Cardiac muscle cell (in vitro differentiated cells and primary cell): ENCODE measurements at regions not wholly inside any gene's neighbourhood (a gene's known extent, or its start where the extent isn't known, plus 50 kb on each side); places are given as distances from the start of the nearest gene placed in this dataset.
"Not testable (repeated sequence)": the region's sequence is repeated elsewhere in the genome, so short reads cannot be mapped to it uniquely, and the experiment has no call there.

ENCODE experiments used
- DNase-seq, 2 donors: peaks; one replicate each; pipeline versions ENCODE4 v3.0.0 to v3.0.0-alpha.2; 2010 to 2017; ENCODE audit warnings: low read depth in 1 of 2, low spot score in 1 of 2
- H3K27ac ChIP-seq: fragments of 200-600 bp; sonication (generic); 2 replicates; pipeline ENCODE4 v1.5.1; 2016
- H3K27me3 ChIP-seq: fragments of 200-600 bp; sonication (generic); 2 replicates; pipeline ENCODE4 v1.6.0; 2016; ENCODE audit warnings: control low read depth
- H3K36me3 ChIP-seq: fragments of 200-600 bp; sonication (generic); 2 replicates; pipeline ENCODE4 v1.5.1; 2016; ENCODE audit warnings: control low read depth
- H3K4me1 ChIP-seq: fragments of 200-600 bp; sonication (generic); 2 replicates; pipeline ENCODE4 v1.8.1; 2017; ENCODE audit warnings: low read depth, mild to moderate bottlenecking, mixed run types
- H3K4me3 ChIP-seq: fragments of 200-600 bp; sonication (generic); 2 replicates; pipeline ENCODE4 v1.5.1; 2016; ENCODE audit warnings: mild to moderate bottlenecking
- H3K9me3 ChIP-seq: fragments of 200-600 bp; sonication (generic); 2 replicates; pipeline ENCODE4 v1.5.1; 2017; ENCODE audit warnings: low read depth, mild to moderate bottlenecking, control low read depth
- TF ChIP-seq, protein P1 (sequence below): IDR thresholded peaks from 2 replicates; pipeline ENCODE4 v1.5.1; 2012; ENCODE audit warnings: low read depth, mild to moderate bottlenecking, low read length

DNA sequence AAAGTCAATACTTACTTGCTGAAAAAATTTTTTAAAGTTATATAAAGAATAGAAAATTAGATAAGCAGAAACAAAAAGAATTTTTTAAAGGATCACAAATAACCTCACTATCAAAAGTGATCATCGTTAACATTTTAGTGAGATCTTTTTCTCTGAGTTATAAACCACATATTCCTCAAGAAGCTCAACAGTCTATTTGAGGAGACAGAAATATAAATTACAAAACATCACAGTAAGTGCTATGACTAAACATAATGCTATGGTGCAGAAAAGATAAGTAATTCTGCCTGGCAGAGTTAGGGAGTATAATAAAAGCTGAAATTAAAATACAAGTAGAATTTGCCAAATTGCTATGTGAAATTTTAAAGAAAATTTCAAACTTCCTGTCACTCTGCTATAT, 226.7 kb downstream of the LMBRD1 start:
- no peak overlapping the region for H3K27ac ChIP-seq
- no peak for DNase-seq

GRCh38 chr6:69560597-69560996, 236.2 kb downstream of the LMBRD1 start:
- H3K27me3 ChIP-seq, H3K27ac ChIP-seq, DNase-seq, H3K4me3 ChIP-seq, H3K4me1 ChIP-seq, H3K9me3 ChIP-seq, H3K36me3 ChIP-seq: not testable (repeated sequence)

More for the DNA sequence above, 226.7 kb downstream of the LMBRD1 start:
- no peaks in the 10 kb centered on the region for H3K9me3 ChIP-seq
- no peaks in the 10 kb centered on the region for H3K36me3 ChIP-seq
- TF ChIP-seq, protein P1, sequence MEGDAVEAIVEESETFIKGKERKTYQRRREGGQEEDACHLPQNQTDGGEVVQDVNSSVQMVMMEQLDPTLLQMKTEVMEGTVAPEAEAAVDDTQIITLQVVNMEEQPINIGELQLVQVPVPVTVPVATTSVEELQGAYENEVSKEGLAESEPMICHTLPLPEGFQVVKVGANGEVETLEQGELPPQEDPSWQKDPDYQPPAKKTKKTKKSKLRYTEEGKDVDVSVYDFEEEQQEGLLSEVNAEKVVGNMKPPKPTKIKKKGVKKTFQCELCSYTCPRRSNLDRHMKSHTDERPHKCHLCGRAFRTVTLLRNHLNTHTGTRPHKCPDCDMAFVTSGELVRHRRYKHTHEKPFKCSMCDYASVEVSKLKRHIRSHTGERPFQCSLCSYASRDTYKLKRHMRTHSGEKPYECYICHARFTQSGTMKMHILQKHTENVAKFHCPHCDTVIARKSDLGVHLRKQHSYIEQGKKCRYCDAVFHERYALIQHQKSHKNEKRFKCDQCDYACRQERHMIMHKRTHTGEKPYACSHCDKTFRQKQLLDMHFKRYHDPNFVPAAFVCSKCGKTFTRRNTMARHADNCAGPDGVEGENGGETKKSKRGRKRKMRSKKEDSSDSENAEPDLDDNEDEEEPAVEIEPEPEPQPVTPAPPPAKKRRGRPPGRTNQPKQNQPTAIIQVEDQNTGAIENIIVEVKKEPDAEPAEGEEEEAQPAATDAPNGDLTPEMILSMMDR = no peak
- no peaks in the 10 kb centered on the region for H3K27me3 ChIP-seq
- no peak overlapping the region for H3K4me3 ChIP-seq
- H3K4me1 ChIP-seq = peaks cover 13% of the 10 kb centered on the region

GRCh38 chr6:69555088-69555638, 241.6 kb downstream of the LMBRD1 start:
- H3K9me3 ChIP-seq = no peaks in the 10 kb centered on the region
- no peak overlapping the region for H3K4me3 ChIP-seq
- H3K27me3 ChIP-seq = no peaks in the 10 kb centered on the region
- no peaks in the 10 kb centered on the region for H3K36me3 ChIP-seq
- TF ChIP-seq, protein P1 = no peak
- no peak for DNase-seq
- H3K27ac ChIP-seq = no peak overlapping the region
- H3K4me1 ChIP-seq = no peaks in the 10 kb centered on the region

DNA sequence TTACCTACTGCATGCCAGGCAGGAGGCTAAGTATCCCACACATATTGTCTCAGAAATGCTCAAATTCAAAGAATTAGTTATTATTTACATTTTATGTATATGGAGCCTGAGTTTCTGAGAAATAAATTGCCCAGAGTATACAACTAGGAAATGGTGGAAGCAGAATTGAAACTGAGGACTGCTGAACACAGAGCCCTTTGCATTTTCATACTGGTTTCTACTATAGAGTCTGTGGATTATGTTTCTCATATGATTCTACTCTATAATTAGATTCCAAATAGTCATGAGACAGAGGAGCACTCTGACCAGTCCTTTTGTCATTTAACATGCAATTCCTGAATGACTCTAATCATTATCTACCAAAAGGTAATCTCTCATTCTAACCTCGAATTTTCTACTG, 254.3 kb downstream of the LMBRD1 start:
- Histone ChIP-seq H3K4me3 (no peak overlapping the region), H3K9me3 (no peaks in the 10 kb centered on the region), H3K36me3 (no peaks in the 10 kb centered on the region), H3K27me3 (no peaks in the 10 kb centered on the region), H3K4me1 (no peaks in the 10 kb centered on the region), H3K27ac (no peak overlapping the region)
- DNase-seq = no peak
- TF ChIP-seq, protein P1 = no peak

DNA sequence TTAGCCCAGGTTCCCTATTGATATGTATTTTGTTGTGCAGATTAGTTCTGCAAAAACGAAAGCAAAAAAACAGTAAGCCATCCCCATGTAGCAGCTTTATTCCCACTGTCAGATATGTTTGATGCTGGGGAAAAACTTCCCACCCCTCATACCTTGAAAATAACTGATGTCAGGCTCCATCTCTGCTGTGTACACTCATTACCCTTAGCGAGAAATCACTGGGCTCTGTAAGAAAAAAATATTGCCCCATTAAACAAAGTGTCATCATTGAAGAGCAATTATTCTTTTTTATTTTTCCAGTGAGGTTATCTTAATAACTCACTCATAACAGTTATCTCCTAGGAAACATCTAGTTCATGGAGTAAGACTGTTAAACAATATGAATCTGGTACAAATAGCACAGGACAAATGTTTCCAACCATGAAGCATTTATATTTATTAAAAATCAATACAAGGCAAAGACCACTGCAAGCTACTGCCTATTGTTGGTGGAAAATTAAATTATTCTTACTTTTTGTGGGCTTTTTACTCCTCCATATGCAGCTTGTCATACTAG, 268.8 kb downstream of the LMBRD1 start:
- no peaks in the 10 kb centered on the region for H3K9me3 ChIP-seq
- H3K36me3 ChIP-seq = no peaks in the 10 kb centered on the region
- no peak overlapping the region for H3K4me3 ChIP-seq
- H3K27me3 ChIP-seq = no peaks in the 10 kb centered on the region
- no peak overlapping the region for H3K27ac ChIP-seq
- TF ChIP-seq, protein P1 = no peak
- no peak for DNase-seq
- H3K4me1 ChIP-seq = no peaks in the 10 kb centered on the region

DNA sequence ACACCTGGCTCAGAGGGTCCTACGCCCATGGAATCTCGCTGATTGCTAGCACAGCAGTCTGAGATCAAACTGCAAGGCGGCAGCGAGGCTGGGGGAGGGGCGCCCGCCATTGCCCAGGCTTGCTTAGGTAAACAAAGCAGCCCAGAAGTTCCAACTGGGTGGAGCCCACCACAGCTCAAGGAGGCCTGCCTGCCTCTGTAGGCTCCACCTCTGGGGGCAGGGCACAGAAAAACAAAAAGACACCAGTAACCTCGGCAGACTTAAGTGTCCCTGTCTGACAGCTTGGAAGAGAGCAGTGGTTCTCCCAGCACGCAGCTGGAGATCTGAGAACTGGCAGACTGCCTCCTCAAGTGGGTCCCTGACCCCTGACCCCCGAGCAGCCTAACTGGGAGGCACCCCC, 281.3 kb downstream of the LMBRD1 start:
- not testable (repeated sequence) for H3K4me1 ChIP-seq, H3K4me3 ChIP-seq, H3K9me3 ChIP-seq, DNase-seq, H3K36me3 ChIP-seq, H3K27me3 ChIP-seq, H3K27ac ChIP-seq
